Stimulated activated CD4-positive, alpha-beta T cell treated with anti-CD3 and anti-CD28 coated beads, TNF-alpha, amount 100 ng/mL, for 4 hours (primary cell): ENCODE measurements at regions not wholly inside any gene's neighbourhood (a gene's known extent, or its start where the extent isn't known, plus 50 kb on each side); places are given as distances from the start of the nearest gene placed in this dataset.

Source experiments
- DNase-seq, 3 experiments: peaks; one replicate each; pipeline ENCODE4 v3.0.0-alpha.2; 2020; ENCODE audit warnings: low read depth in 3 of 3

DNA sequence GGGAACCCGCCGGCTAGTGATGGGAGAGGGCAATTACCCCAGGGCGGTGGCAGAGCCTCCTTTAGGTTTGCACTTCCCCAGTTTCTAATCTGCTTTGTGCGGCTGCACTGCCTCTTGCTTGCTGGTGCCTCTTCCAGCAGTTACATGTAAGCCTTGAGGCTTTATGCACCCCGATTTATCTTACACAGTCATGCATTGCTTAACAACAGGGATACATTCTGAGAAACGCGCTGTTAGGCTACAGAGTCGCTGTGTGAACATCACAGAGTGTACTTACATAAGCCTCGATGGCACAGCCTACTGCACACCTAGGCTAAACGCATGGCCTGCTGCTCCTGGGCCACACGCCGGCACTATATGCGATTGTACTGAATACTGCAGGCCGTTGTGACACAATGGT, 155.6 kb upstream of the MKI67 start:
- DNase-seq = no peak

DNA sequence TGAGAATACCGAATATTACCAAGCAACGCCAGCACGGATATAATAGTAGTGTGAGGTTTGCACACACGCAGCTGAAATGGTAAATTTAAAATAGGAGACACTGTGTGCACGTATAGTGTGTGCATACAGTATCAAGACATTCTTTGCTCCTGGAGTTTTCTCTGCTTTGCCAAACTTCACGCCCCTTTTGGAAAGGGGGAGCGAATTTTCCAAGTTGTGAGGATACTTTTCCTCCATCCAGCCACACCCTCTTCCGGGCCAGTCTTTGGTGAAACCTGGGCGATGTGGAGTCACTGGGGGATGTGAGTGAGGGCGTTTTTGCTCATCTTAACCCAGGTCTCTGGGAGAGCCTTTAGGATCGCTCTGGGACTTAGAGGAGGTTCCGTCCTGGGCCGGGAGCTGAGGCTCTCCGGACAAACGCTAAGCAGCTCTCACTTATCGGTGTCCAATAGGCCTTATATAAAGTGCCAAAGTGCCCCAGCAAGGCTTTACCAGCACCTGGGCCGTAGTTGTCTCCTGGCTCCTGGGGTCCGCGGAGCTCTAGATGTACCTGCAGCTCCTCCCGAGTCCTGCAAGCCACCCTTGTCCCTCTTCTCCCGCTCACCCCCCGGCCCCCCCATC, 160.0 kb upstream of the MKI67 start:
- no peak for DNase-seq

DNA sequence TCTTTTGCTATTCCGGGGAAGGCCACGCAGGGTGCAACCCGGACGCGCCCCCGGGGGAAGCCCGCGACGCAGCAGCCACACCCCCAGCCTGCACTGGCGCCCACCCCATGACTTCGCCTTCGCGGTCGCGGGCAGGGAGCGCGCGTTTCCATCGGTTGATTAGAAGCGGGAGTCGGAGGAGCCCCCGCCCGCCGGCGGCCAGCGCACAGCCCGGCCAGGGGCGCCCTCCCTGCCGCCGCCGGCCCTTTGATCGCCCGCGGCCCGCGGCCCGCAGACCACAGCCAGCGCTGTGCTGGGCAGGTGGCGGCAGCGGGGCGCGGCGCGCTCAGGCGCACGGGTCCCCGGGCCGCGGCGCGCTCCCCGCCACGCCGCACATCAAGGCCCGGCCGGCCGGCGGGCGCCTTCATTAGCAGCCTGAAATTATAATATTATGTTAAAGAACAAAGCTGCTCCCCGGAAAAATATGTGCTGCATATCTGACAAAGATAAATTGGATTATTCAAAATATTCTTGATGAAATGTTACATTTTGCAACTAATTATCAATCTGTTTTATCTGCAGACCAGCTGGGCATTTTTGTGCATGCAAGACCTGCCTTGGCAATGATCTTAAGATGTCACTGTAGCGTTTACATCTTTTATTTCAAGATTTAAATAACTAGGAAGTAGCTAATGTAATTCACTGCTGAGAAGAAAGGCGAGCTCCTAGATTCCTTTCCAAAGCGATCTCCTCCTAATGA, 160.7 kb upstream of the MKI67 start:
- no peak for DNase-seq

DNA sequence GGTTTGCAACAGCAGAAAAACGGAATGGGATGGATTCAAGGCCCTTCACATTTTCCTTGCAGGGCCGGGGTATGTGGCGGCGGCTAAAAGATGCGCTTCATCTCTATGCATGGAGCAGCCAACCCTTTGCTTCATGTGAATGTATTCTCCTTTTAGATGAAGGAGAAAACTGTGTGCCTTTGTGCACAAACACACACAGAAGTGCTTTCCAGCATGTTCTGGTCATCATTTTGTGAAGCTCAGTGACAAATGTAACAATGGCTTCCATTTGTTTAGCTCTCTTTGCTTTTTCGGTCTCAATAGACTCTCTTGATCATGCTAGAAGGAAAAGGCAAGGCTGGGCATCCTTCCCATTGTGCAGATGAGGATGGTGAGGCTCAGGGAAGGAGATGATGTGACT, 161.7 kb upstream of the MKI67 start:
- no peak for DNase-seq

DNA sequence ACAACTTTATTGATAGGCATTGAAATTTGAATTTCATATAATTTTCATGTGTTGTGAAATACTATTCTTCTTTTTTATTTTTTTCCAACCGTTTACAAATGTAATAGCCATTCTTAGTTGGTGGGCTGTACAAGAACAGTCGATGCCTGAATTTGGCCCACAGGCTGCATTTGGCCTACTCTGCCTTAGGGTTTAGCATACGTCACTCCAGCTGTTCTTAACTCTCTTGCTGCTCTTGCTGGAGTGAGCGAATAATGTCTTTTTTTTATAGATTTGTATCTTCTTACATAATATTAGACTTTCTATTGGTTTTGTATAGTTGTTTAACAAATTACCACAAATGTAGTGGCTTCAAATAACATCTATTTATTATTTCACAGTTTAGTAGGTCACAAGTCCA, 163.4 kb upstream of the MKI67 start:
- no peak for DNase-seq

DNA sequence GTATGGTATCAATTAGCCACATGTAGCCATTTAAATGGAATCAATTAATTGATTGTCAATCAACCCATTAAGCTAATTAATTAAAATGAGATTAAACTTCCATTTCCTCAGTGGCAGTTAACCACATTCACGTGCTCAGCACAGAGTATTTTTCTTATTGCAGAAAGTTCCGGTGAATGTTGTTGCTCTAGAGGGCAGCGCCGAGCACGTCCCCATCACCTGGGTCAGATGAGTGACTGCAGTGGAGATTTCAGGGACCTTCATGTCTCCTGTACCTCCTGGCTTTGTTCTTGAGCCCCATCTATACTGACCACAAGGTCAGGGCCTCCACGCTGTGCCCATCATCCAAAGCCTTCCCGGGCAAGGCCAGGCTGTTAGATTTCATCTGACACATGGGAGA, 168.8 kb upstream of the MKI67 start:
- DNase-seq = no peak

DNA sequence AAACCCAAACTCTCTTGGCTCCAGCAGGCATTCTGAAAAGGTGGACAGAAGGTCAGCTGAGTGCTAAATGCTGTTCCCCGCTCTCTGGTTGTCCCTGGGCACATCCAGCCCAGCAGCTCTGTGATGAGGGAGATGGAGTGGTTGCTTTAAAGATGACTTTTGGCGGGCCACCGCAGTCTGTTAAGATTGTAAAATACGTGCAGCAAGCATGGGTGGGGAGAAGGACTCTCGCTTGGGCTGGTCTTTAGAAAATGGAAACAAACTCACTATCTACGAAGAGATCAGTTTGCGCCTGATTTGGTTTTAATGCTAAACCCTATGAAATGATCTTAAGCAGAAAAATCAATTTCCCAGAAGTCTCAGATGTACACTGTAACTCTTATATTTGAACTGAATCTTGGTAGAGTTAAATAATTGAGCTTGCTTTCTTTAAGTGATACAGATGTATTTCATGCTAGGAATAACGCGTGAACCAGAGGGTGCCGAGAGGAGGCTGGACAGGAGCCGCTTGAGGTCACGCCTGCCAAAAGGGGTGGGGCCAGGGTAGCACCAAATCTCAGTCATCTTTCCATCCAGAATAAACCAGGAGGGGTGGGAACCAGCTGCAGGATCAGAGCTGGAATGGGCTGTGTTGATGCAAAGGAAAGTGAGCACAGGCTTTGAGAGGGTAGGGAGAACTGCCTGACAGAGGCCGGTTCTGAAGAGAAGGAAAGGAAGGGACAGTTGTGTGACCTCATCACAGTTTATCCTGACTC, 170.2 kb upstream of the MKI67 start:
- no peak for DNase-seq

DNA sequence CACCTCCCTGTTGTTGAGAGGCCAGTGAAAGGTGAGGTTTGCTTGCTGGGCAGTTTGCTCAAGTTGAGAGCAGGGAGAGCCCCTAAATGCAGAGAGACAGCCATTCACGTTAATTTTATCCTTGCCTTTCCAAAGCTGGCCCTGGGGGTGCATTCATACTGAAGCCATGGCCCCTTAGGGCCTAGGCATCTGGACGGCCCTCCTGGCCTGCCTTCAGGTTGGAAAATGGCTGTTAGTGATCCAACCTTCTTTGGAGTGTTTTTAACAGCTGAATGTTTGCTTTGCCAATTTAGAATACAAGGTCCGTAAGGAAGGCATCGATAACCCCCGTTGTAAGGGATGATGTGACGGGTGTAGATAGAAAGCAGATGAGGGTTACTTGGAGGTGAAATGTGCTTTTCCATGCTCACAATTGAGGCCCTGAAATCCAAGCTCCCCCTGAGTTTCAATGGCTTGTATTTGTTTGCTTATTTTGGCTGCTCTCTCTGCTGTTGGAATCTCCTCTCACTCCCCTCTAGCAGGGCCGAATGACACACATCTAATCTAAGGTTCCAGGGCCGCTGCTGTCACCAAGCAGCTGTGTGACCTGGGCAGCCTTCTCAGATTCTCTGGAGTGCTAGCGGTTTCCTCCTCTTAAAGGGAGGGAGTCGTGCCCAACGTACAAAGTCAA, 171.6 kb upstream of the MKI67 start:
- no peak for DNase-seq

DNA sequence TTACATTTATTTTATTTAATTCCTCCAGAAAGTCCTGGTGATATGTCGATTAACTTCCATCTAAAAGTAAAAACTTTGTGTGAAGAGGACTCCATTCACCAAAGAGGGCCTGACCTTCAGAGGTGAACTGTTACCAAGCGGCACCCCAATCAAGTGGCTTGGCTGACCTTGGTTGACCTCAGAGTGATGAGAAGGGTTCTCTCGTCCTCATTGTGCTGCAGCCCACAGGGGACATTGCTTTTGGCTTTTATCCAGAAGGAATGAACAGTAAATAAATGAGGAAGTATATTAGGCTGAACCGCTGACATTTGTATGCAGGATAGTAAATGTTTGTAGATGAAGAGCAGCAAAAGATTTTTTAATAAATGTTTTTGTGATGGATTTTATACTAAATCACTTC, 172.4 kb upstream of the MKI67 start:
- DNase-seq = no peak

DNA sequence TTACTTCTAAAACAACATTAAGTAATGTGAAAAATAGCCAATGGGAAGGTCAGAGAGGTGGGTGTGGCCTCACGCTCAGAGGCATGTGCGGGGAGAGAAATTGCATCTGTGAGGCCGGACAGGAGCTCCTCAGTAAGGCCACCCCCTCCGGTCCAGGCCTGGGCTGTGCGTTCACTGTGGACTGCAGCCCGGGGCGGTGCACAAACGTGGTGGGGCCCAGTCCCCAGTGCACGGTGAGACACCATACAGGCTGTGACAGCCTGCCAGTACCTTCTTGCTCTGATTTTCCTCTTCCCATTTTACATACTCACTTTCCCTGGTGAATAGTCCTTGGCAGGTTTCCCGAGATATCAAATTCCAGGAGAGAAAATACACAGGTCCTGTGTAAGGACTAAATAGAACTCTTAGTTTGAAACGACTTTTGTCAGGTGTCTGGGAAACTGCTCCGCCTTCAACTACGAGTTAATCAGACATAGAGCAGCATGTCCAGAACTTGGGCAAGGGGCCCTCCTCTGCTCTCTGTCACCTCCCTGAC, 174.1 kb upstream of the MKI67 start:
- no peak for DNase-seq

DNA sequence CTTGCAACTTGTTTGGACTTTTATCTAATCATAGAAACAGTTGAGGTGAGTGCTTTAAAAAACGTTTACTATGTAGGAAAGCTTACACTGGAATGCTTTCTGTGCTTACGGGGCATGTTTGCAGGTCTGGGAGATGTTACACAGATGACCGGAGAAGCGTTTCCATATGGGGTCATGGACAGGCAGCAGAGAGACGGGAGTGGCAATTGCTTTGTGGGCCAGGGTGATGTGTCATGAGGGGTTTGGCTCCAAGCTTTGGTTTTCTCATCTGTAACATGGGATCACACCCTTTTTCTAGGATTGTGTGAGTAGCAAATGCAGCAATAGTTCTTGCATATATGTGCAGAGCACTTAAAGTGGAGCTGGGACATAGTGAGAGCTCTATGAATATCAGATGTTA, 174.8 kb upstream of the MKI67 start:
- no peak for DNase-seq

DNA sequence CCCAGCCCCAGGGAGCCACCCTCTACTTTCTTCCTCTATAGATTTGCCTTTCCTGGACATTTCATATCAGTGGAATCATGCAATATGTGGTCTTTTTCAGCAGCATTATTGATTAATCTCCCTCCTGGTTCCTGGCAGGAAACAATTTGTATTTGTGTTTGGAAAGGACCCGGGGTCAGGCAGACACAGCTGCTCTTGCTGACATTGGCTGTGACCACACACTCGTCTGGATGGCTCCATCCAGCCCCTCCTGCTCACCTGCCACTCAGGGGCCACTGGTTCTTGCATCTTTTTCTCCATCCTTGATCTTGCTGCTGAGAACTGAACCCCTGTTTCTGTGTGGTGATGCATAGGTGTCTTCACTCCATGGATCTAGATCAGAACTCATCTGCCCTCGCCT, 176.6 kb upstream of the MKI67 start:
- DNase-seq = no peak

DNA sequence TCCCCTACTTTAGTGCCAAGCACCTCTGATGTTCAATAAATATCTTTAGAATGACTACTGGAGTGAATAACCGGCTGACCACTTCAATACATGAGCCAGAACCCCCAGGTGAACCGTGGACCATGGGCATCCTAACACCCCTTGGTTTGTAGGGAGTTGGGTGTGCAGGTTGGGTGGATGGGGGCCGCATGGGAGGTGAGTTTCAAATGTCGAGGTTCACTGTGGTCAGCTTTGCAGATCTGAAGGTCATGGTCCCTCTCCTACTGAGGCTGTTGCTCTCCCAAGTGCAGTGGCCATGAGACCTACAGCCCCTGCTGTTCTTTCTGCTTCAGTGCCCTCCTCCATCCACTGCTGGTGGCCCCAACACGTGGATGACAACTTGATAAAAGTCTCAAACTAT, 178.0 kb upstream of the MKI67 start:
- DNase-seq = no peak

DNA sequence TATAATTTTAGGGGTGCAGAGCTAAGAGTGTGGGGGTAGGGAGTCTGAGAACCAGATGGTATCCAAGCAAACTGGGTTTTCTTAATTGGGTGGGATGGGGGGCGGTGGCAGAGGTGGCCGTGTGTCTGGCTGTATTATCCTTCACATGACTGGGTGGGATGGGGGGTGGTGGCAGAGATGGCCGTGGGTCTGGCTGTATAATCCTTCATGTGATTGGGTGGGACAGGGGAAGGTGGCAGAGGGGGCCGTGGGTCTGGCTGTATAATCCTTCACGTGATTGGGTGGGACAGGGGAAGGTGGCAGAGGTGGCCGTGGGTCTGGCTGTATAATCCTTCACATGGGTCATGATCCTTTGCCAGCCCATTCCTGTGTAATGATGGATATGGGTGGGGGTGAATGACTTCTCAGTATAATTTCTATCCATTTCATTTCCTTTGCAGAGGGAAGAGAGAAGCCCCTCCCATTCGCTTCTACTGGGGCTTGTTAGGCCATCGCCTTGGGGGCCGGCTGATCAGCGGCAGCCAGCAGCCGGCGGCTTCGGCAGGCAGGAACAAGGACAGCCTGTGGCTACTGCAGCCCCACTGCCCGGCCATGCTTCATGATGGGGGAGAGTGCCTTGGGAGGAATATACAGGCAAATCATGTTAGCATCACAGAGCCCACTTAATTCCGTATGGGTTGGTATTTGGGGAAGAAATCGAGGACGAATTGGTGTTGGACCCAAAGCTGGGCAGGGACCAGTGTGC, 179.6 kb upstream of the MKI67 start:
- DNase-seq = no peak

DNA sequence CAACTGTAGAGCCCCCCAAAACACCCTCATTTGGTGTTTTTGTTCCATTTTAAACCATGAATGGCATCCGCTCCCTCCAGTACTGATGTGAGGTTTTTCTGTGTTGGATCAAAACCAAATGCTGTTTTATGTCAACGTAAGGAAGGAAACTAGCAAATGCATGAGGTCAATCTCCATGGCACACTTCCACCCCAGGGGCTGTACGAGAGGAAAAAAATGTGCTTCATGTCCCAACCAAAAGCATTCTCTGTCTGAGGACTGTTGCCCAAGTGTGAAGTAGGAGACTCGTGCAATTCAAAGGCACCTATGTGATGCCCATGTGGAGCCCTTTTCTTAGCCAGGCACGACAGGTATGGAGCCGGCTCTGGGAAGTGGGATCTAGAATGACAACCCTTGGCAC, 180.3 kb upstream of the MKI67 start:
- no peak for DNase-seq

DNA sequence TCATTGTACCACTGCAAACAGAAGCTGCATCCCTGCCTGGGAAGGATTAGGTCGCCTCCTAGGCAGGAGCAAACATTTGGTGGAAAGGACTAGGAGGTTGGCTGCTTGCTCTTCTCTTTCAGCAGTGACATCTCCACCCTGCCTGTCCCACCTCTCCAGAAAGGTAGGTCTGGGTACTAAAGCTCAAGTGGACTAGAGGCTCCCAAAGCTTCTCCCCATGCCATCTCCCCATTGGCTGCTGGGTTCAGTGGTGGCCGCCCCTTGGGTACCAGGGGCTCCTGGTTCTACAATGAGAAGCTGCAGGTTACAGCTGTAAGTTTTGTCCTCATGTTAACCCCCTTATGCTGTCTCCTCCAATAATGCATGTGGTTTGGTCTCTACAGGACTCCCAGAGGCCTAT, 180.7 kb upstream of the MKI67 start:
- no peak for DNase-seq

DNA sequence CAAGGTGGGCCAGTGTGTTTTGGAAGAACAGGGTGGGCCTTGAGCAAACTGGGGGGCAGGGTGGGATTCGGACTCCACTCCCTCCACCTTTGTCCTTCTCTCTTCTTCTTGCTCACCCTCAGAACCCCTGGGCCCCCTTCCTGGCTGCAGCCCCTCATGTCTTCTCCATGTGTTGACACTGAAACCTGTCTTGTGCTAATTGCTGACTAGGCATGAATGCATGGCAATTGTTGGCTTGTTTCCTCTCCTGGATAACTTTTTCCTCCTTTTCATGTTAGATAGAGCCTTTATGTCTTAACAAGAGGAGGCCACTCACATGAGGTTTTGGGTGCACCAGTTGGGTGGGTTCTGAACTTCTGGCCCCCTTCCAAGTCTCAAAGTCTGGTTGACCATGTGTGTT, 181.6 kb upstream of the MKI67 start:
- no peak for DNase-seq

DNA sequence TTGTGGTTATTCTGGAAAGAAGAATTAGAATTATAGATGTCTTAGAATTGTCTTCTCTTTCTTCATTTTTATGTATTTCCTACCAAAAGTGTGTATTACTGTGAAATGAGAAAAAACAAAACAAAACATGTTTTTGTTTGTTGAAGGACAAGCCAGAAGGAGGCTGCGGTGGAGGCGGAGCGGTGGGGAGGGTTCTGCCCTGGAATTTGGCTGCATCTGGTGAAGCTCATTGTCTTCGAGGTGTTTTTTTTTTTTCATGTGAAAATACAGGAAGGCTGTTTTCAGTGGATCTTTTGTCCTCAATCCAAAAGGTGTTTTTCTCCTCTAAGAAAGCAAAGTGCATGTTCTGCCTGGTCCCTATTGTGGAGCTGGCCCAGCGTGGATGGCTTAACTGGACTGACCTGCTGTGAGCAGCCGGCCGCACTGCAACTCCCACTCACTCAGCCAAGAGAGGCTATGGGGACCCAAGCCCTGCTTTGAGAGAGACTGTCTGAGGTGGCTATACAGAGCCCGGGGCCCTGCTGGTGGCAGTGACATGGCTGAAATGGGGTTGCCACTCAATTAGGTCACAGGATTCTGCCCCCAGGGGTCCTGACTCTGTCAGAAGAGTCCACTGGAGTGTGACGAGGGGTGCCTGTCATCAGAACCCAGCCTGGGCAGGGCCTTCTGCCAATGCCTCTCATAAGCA, 184.9 kb upstream of the MKI67 start:
- no peak for DNase-seq

DNA sequence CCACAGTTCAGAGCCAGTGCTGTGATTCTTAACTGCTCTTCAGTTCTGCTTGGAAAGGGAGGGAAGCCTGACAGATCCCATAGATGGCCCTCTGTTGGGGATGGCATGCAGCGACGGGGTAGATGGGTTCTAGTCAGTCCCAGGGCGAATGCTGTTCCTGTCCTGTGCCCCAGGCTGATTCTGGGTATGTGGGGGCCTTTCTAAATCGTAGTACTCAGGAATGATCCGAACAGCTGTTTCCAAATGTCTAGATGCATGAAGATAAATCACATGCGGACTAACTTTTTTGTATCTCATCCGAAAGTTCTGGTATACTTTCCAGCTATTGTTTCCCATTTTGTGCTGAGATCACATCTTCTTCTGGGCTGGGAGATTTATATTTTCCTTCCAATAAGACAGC, 186.0 kb upstream of the MKI67 start:
- no peak for DNase-seq

DNA sequence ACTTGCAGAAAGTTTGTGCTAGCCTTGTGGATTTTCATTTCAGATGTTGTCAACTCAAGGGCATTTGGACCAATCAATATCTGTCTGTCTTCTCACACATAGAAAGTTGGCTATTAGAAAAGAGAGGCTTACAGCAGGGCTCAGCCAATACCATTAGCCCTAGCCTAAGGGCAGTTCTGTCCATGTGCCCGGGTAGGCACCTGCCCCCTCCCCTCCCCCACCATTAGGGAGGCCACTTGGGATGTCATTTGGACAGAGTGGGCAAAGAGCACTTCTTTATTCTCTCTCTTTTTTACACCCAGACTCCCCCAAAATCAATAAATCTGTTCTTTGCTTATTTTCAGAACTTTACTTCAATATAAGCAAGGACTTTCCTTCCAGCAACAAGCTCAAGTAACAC, 188.5 kb upstream of the MKI67 start:
- no peak for DNase-seq

DNA sequence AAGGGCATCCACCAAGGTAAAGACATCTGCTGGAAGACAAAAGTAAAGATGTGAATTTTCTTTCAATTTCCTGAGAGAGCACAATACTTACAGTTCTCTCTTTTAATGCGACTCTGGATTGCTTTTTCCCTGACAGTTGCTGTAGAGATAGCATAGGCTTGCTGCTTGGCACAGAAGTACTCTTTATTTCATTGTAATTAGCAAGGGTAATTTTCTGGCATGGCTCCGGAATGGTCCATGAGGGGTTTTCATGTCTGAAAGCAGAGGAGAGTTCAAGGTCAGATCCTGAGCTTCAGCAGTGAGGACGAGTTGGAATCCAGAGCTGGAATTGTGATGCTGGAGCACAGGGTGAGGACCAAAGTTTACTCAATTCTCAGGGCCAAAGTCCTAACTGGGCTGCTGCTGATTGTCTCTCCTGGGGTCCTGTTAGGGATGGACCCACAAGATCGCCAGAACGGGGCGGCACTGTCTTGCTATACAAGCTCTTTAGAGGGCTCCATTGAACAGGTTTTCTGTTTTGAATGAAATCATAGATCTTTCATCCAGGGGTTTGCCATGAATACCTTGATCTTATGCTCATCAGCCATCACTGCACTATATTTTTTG, 190.0 kb upstream of the MKI67 start:
- DNase-seq = no peak
